Brain microvascular endothelial cell (primary cell): ENCODE measurements at regions not wholly inside any gene's neighbourhood (a gene's known extent, or its start where the extent isn't known, plus 50 kb on each side); places are given as distances from the start of the nearest gene placed in this dataset.
"Not testable (repeated sequence)": the region's sequence is repeated elsewhere in the genome, so short reads cannot be mapped to it uniquely, and the experiment has no call there.

ENCODE experiments used
- DNase-seq: peaks from one replicate; pipeline ENCODE4 v3.0.0-alpha.2; 2020
- H3K27ac ChIP-seq: fragments of 250-450 bp; sonication (Bioruptor Pico); 2 replicates; pipeline ENCODE4 v1.5.1; 2020; ENCODE audit warnings: mild to moderate bottlenecking, moderate library complexity
- H3K27me3 ChIP-seq: fragments of 250-450 bp; sonication (Bioruptor Pico); replicated peaks from 2 replicates; pipeline ENCODE4 v1.5.1; 2020; ENCODE audit warnings: mild to moderate bottlenecking
- H3K36me3 ChIP-seq: fragments of 250-450 bp; sonication (Bioruptor Pico); replicated peaks from 2 replicates; pipeline ENCODE4 v1.5.1; 2020; ENCODE audit warnings: mild to moderate bottlenecking
- H3K4me3 ChIP-seq: 2 replicates; pipeline ENCODE4 v1.5.1; 2011; ENCODE audit warnings: low read depth, mild to moderate bottlenecking, control low read depth, low read length, moderate library complexity
- CTCF ChIP-seq: IDR thresholded peaks from 2 replicates; pipeline ENCODE4 v1.5.1; 2011; ENCODE audit warnings: low read depth, mild to moderate bottlenecking, moderate library complexity, low read length, control low read depth, inconsistent platforms; ENCODE audit errors: missing control alignments
- in situ Hi-C: cut with HindIII; loops from 2 replicates; pipeline ENCODE4 v1.10.0; 2017; ENCODE audit warnings: low sequenced_read_pairs, low pct_ligation_motif_present

GRCh38 chr2:175806125-175806490, 196.0 kb downstream of the LNPK start:
- H3K4me3 ChIP-seq, result no peak overlapping the region
- H3K27me3 ChIP-seq, result no peaks in the 10 kb centered on the region
- H3K27ac ChIP-seq, result no peak overlapping the region
- TF ChIP-seq CTCF, result no peak
- in situ Hi-C loops, result no loop called here
- DNase-seq, result no peak
- no peaks in the 10 kb centered on the region for H3K36me3 ChIP-seq

- TF ChIP-seq CTCF, result no peak
- Histone ChIP-seq H3K36me3 (no peaks in the 10 kb centered on the region), H3K27me3 (no peaks in the 10 kb centered on the region), H3K4me3 (no peak overlapping the region), H3K27ac (no peak overlapping the region)
- DNase-seq, result no peak
- in situ Hi-C loops, result no loop called here
Measured at GRCh38 chr2:175805442-175806124, 196.5 kb downstream of the LNPK start.

- H3K4me3 ChIP-seq, result no peak overlapping the region
- in situ Hi-C loops, result no loop called here
- no peak for DNase-seq
- no peak overlapping the region for H3K27ac ChIP-seq
- no peaks in the 10 kb centered on the region for H3K27me3 ChIP-seq
- no peak for TF ChIP-seq CTCF
- H3K36me3 ChIP-seq, result no peaks in the 10 kb centered on the region
Measured at GRCh38 chr2:175804122-175804521, 197.9 kb downstream of the LNPK start.

- H3K36me3 ChIP-seq, in situ Hi-C loops, DNase-seq, H3K27ac ChIP-seq, H3K27me3 ChIP-seq, H3K4me3 ChIP-seq: not testable (repeated sequence)
Measured at GRCh38 chr2:175796422-175796821, 205.6 kb downstream of the LNPK start.

GRCh38 chr2:175793648-175794047, 208.4 kb downstream of the LNPK start:
- H3K4me3 ChIP-seq, result no peak overlapping the region

GRCh38 chr2:175792881-175793280, 209.2 kb downstream of the LNPK start:
- no peak overlapping the region for H3K4me3 ChIP-seq
- DNase-seq, result no peak
- H3K27ac ChIP-seq, result no peak overlapping the region
- in situ Hi-C loops, result no loop called here
- TF ChIP-seq CTCF, result no peak
- no peaks in the 10 kb centered on the region for H3K36me3 ChIP-seq
- no peaks in the 10 kb centered on the region for H3K27me3 ChIP-seq

More at GRCh38 chr2:175793648-175794047, 208.4 kb downstream of the LNPK start:
- Histone ChIP-seq H3K36me3 (no peaks in the 10 kb centered on the region), H3K27ac (no peak overlapping the region), H3K27me3 (no peaks in the 10 kb centered on the region)
- no peak for TF ChIP-seq CTCF
- in situ Hi-C loops, result no loop called here
- no peak for DNase-seq
